IPS DF 6.9 (cell line): ENCODE measurements at regions not wholly inside any gene's neighbourhood (a gene's known extent, or its start where the extent isn't known, plus 50 kb on each side); places are given as distances from the start of the nearest gene placed in this dataset.
A peak's percentile ranks its signal among the peaks of the same experiment; 100 is the strongest.

Source experiments
- DNase-seq: peaks from one replicate; pipeline ENCODE4 v3.0.0-alpha.2; 2013; ENCODE audit warnings: low read depth, low spot score
- H3K27ac ChIP-seq: one replicate; pipeline ENCODE4 v1.5.1; 2013; ENCODE audit warnings: low read length, control low read depth
- H3K27me3 ChIP-seq: 2 replicates; pipeline ENCODE4 v1.6.1; 2013; ENCODE audit warnings: mild to moderate bottlenecking, low read length; ENCODE audit not compliant: control insufficient read depth, insufficient read depth
- H3K36me3 ChIP-seq: 2 replicates; pipeline ENCODE4 v1.6.1; 2013; ENCODE audit warnings: low read length; ENCODE audit not compliant: control insufficient read depth, insufficient read depth
- H3K4me1 ChIP-seq: 2 replicates; pipeline ENCODE4 v1.6.1; 2013; ENCODE audit warnings: low read length; ENCODE audit not compliant: control insufficient read depth, insufficient read depth
- H3K4me3 ChIP-seq: 2 replicates; pipeline ENCODE4 v1.5.1; 2013; ENCODE audit warnings: mild to moderate bottlenecking, low read length
- H3K9me3 ChIP-seq: 2 replicates; pipeline ENCODE4 v1.6.1; 2013; ENCODE audit warnings: low read length, inconsistent platforms; ENCODE audit not compliant: control insufficient read depth, insufficient read depth
- WGBS: extraction: QIAGEN DNeasy Blood & Tissue Kit; methylation state at CpG from one replicate; pipeline ENCODE4 v1.1.7; 2013; ENCODE audit warnings: mixed read lengths, missing lambda C conversion rate; ENCODE audit not compliant: insufficient read length, insufficient coverage; 5-methylcytosine and 5-hydroxymethylcytosine counted together

- no peak for DNase-seq
- Histone ChIP-seq H3K36me3 (no peaks in the 10 kb centered on the region), H3K27ac (no peak overlapping the region), H3K9me3 (no peaks in the 10 kb centered on the region), H3K4me1 (0 out of 2 replicates have a peak, but pooled peaks cover 1% of the 10 kb centered on the region), H3K27me3 (no peaks in the 10 kb centered on the region), H3K4me3 (no peak overlapping the region)
- WGBS, result no CpG with 5 or more reads among the region's 3 CpGs
These were observed 195.2 kb upstream of the HS3ST5 start for GRCh38 chr6:114537977-114538376.

GRCh38 chr6:114534813-114535212, 192.0 kb upstream of the HS3ST5 start:
- H3K4me1 ChIP-seq, result 0 out of 2 replicates have a peak, but pooled peaks cover 1% of the 10 kb centered on the region
- WGBS, result no CpG with 5 or more reads among the region's 4 CpGs
- DNase-seq, result no peak
- H3K27me3 ChIP-seq, result no peaks in the 10 kb centered on the region
- no peak overlapping the region for H3K4me3 ChIP-seq
- no peaks in the 10 kb centered on the region for H3K36me3 ChIP-seq
- no peaks in the 10 kb centered on the region for H3K9me3 ChIP-seq
- no peak overlapping the region for H3K27ac ChIP-seq

- H3K27ac ChIP-seq, result no peak overlapping the region
- no peaks in the 10 kb centered on the region for H3K27me3 ChIP-seq
- no peak for DNase-seq
- no peaks in the 10 kb centered on the region; the same call in 1 of the 2 replicates for H3K4me1 ChIP-seq
- no peaks in the 10 kb centered on the region for H3K36me3 ChIP-seq
- H3K4me3 ChIP-seq, result no peak overlapping the region
- H3K9me3 ChIP-seq, result no peaks in the 10 kb centered on the region
These were observed 181.3 kb upstream of the HS3ST5 start for GRCh38 chr6:114524081-114524480.

DNA sequence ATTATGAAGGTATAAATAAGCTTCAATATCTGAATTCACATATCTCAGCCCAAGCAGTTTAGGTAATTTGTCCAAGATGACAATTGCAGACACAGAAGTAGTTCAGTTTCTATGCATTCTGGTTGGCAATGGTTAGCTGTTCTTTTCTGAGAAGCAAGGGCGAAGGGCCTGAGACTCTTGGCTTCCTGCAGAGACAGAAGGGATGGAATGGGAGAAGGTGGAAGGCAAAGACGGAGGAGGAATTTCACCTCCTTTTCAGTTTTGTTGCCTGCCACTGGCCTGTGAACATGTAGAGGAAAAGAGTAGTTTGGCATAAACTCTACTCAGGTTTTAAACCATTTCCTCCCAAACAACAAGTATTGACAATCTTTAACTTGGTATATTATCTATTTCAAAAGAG, 180.7 kb upstream of the HS3ST5 start:
- no peaks in the 10 kb centered on the region for H3K9me3 ChIP-seq
- no CpG with 5 or more reads among the region's 2 CpGs for WGBS
- DNase-seq, result no peak
- no peaks in the 10 kb centered on the region for H3K36me3 ChIP-seq
- H3K27ac ChIP-seq, result no peak overlapping the region
- no peaks in the 10 kb centered on the region for H3K27me3 ChIP-seq
- H3K4me1 ChIP-seq, result no peaks in the 10 kb centered on the region; the same call in 1 of the 2 replicates
- no peak overlapping the region for H3K4me3 ChIP-seq

- no CpG with 5 or more reads among the region's 3 CpGs for WGBS
- H3K9me3 ChIP-seq, result no peaks in the 10 kb centered on the region
- no peaks in the 10 kb centered on the region; the same call in 1 of the 2 replicates for H3K4me1 ChIP-seq
- DNase-seq, result no peak
- H3K4me3 ChIP-seq, result no peak overlapping the region
- no peak overlapping the region for H3K27ac ChIP-seq
- no peaks in the 10 kb centered on the region for H3K36me3 ChIP-seq
- H3K27me3 ChIP-seq, result no peaks in the 10 kb centered on the region
These were observed 179.1 kb upstream of the HS3ST5 start for GRCh38 chr6:114521926-114522325.

GRCh38 chr6:114520976-114521375, 178.2 kb upstream of the HS3ST5 start:
- DNase-seq, result no peak
- H3K27me3 ChIP-seq, result no peaks in the 10 kb centered on the region
- H3K36me3 ChIP-seq, result no peaks in the 10 kb centered on the region
- H3K9me3 ChIP-seq, result no peaks in the 10 kb centered on the region
- no CpG with 5 or more reads among the region's 3 CpGs for WGBS
- no peaks in the 10 kb centered on the region; the same call in 1 of the 2 replicates for H3K4me1 ChIP-seq
- no peak overlapping the region for H3K27ac ChIP-seq
- H3K4me3 ChIP-seq, result no peak overlapping the region

GRCh38 chr6:114514170-114514569, 171.3 kb upstream of the HS3ST5 start:
- WGBS, result no CpG with 5 or more reads among the region's 1 CpG
- H3K36me3 ChIP-seq, result no peaks in the 10 kb centered on the region
- no peaks in the 10 kb centered on the region for H3K27me3 ChIP-seq
- no peaks in the 10 kb centered on the region for H3K9me3 ChIP-seq
- no peaks in the 10 kb centered on the region for H3K4me1 ChIP-seq
- H3K27ac ChIP-seq, result no peak overlapping the region
- H3K4me3 ChIP-seq, result no peak overlapping the region
- no peak for DNase-seq

DNA sequence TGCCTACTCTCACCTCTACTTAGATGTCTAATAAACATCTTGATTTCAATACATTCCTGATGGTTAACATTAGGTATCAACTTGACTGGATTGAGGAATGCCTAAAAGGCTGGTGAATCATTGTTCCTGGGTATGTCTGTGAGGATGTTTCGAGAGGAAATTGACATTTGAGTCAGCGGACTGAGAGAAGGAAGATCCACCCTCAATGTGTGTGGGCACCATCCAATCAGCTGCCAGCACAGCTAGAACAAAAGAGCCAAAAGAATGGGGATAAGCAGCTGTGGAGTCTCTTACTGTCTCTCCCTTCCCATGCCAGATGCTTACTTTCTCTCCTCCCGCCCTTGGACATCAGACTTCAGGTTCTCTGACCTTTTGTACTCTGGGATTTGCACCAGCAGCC, 128.6 kb upstream of the HS3ST5 start:
- no CpG with 5 or more reads among the region's 3 CpGs for WGBS
- H3K4me1 ChIP-seq, result peaks cover 2% of the 10 kb centered on the region; the same call in 1 of the 2 replicates
- DNase-seq, result peak; percentile 13
- no peaks in the 10 kb centered on the region for H3K27me3 ChIP-seq
- no peaks in the 10 kb centered on the region for H3K36me3 ChIP-seq
- no peak overlapping the region for H3K4me3 ChIP-seq
- H3K27ac ChIP-seq, result no peak overlapping the region
- no peaks in the 10 kb centered on the region for H3K9me3 ChIP-seq

DNA sequence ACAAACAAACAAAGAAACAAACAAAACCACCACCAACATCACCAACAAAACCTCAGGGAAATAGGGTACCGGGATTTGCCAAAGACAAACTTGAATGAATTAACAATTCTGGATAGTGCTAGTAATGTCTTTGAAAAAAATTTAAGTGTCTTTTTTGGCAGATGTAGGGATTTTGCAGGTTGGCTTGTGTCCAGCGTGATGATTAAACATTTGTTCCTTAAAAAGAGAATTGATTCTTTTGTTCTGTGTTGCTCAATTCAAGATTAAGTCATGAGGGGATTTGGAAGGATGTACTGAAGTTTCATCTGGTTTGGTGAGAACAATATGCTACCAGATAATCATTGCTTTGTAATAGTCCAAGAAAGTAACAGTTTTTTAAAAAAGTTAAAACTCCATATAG, 125.1 kb upstream of the HS3ST5 start:
- no peak for DNase-seq
- WGBS, result no CpG with 5 or more reads among the region's 2 CpGs
- H3K4me3 ChIP-seq, result no peak overlapping the region

DNA sequence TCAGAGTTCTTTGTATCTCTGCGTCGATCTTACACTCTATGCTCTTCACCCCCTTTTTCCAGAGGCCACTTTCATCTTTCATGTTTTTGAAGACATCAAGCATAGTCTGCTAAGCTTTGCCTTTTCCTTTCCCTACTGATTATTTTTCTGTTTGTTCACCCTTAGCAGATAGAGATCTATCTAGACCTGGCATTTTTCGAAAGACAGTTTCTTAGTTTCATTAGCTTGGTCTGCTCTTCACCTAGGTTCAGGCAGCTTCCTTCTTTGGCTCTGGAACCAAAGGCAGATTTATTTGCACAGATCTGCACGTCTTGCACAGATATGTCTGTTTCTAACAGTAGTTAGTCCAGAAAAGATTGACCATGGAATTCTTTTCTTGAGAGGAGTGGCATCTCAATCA, 122.7 kb upstream of the HS3ST5 start:
- no CpG with 5 or more reads among the region's 4 CpGs for WGBS

More for the DNA sequence above, 125.1 kb upstream of the HS3ST5 start:
- no peaks in the 10 kb centered on the region for H3K9me3 ChIP-seq
- H3K27ac ChIP-seq, result no peak overlapping the region
- H3K36me3 ChIP-seq, result no peaks in the 10 kb centered on the region
- no peaks in the 10 kb centered on the region for H3K27me3 ChIP-seq
- H3K4me1 ChIP-seq, result peaks cover 2% of the 10 kb centered on the region; the same call in 1 of the 2 replicates

GRCh38 chr6:114453737-114454276, 111.0 kb upstream of the HS3ST5 start:
- Histone ChIP-seq H3K27me3 (no peaks in the 10 kb centered on the region), H3K36me3 (no peaks in the 10 kb centered on the region), H3K27ac (no peak overlapping the region), H3K4me1 (no peaks in the 10 kb centered on the region), H3K9me3 (no peaks in the 10 kb centered on the region), H3K4me3 (no peak overlapping the region)
- 100% methylated on average over 1 of the region's 1 CpG for WGBS
- DNase-seq, result no peak

More for the DNA sequence above, 122.7 kb upstream of the HS3ST5 start:
- Histone ChIP-seq H3K36me3 (no peaks in the 10 kb centered on the region), H3K4me1 (no peaks in the 10 kb centered on the region), H3K27ac (no peak overlapping the region), H3K4me3 (no peak overlapping the region), H3K27me3 (no peaks in the 10 kb centered on the region), H3K9me3 (no peaks in the 10 kb centered on the region)
- DNase-seq, result no peak
